HFFc6 (cell line): ENCODE measurements at regions not wholly inside any gene's neighbourhood (a gene's known extent, or its start where the extent isn't known, plus 50 kb on each side); places are given as distances from the start of the nearest gene placed in this dataset.

Source experiments
- DNase-seq: peaks from one replicate; pipeline ENCODE4 v3.0.0-alpha.2; 2018
- H3K27ac Mint-ChIP-seq: 2 replicates; pipeline ENCODE4 v1.8.0; 2020; ENCODE audit warnings: mild to moderate bottlenecking, mixed read lengths
- H3K27me3 Mint-ChIP-seq: 2 replicates; pipeline ENCODE4 v1.8.0; 2021; ENCODE audit warnings: mild to moderate bottlenecking, moderate library complexity, mixed read lengths; ENCODE audit not compliant: insufficient read depth
- H3K36me3 Mint-ChIP-seq: 2 replicates; pipeline ENCODE4 v1.8.0; 2021; ENCODE audit warnings: low read depth, mixed read lengths
- H3K4me1 Mint-ChIP-seq: 2 replicates; pipeline ENCODE4 v1.8.0; 2020; ENCODE audit warnings: low read depth, mixed read lengths
- H3K4me3 Mint-ChIP-seq: 2 replicates; pipeline ENCODE4 v1.8.0; 2020; ENCODE audit warnings: mild to moderate bottlenecking, moderate library complexity, mixed read lengths
- H3K9me3 Mint-ChIP-seq: 2 replicates; pipeline ENCODE4 v1.8.0; 2020; ENCODE audit warnings: mild to moderate bottlenecking, mixed read lengths
- CTCF ChIP-seq: fragments of 200-600 bp; sonication (generic); IDR thresholded peaks from 2 replicates; pipeline ENCODE4 v1.5.0; 2021; ENCODE audit warnings: antibody characterized with exemption, mild to moderate bottlenecking

- DNase-seq = no peak
- Mint-ChIP-seq H3K27me3 (peaks cover 4% of the 10 kb centered on the region; the same call in 1 of the 2 replicates), H3K9me3 (no peaks in the 10 kb centered on the region), H3K36me3 (no peaks in the 10 kb centered on the region), H3K27ac (no peak overlapping the region), H3K4me3 (no peak overlapping the region), H3K4me1 (no peaks in the 10 kb centered on the region)
- no peak for TF ChIP-seq CTCF
Observed at GRCh38 chr10:58086144-58086762, 181.4 kb downstream of the IPMK start.

GRCh38 chr10:58082248-58082647 is 185.4 kb downstream of the IPMK start:
- Mint-ChIP-seq H3K4me1 (no peaks in the 10 kb centered on the region), H3K4me3 (no peak overlapping the region), H3K27ac (no peak overlapping the region), H3K36me3 (no peaks in the 10 kb centered on the region), H3K27me3 (peaks cover 5% of the 10 kb centered on the region), H3K9me3 (no peaks in the 10 kb centered on the region)
- no peak for TF ChIP-seq CTCF
- DNase-seq = no peak

GRCh38 chr10:58081353-58081752 is 186.3 kb downstream of the IPMK start:
- no peak for TF ChIP-seq CTCF
- no peak overlapping the region for H3K27ac Mint-ChIP-seq
- H3K36me3 Mint-ChIP-seq = no peaks in the 10 kb centered on the region
- H3K9me3 Mint-ChIP-seq = no peaks in the 10 kb centered on the region
- peaks cover 5% of the 10 kb centered on the region for H3K27me3 Mint-ChIP-seq
- H3K4me3 Mint-ChIP-seq = no peak overlapping the region
- DNase-seq = no peak
- H3K4me1 Mint-ChIP-seq = no peaks in the 10 kb centered on the region

GRCh38 chr10:58079461-58079860 is 188.2 kb downstream of the IPMK start:
- Mint-ChIP-seq H3K27ac (no peak overlapping the region), H3K4me1 (no peaks in the 10 kb centered on the region), H3K36me3 (no peaks in the 10 kb centered on the region), H3K4me3 (no peak overlapping the region), H3K27me3 (peaks cover 3% of the 10 kb centered on the region), H3K9me3 (no peaks in the 10 kb centered on the region)
- no peak for DNase-seq
- no peak for TF ChIP-seq CTCF

- DNase-seq = no peak
- Mint-ChIP-seq H3K9me3 (no peaks in the 10 kb centered on the region), H3K4me1 (no peaks in the 10 kb centered on the region), H3K36me3 (no peaks in the 10 kb centered on the region), H3K4me3 (no peak overlapping the region), H3K27me3 (peaks cover 17% of the 10 kb centered on the region), H3K27ac (no peak overlapping the region)
- TF ChIP-seq CTCF = no peak
Observed at GRCh38 chr10:58072634-58073033, 195.1 kb downstream of the IPMK start.

GRCh38 chr10:58070956-58071355 is 196.7 kb downstream of the IPMK start:
- Mint-ChIP-seq H3K4me1 (no peaks in the 10 kb centered on the region), H3K4me3 (no peak overlapping the region)

More at GRCh38 chr10:58070956-58071355, 196.7 kb downstream of the IPMK start:
- no peaks in the 10 kb centered on the region for H3K36me3 Mint-ChIP-seq
- H3K9me3 Mint-ChIP-seq = no peaks in the 10 kb centered on the region
- no peak for DNase-seq
- H3K27ac Mint-ChIP-seq = no peak overlapping the region
- peaks cover 23% of the 10 kb centered on the region for H3K27me3 Mint-ChIP-seq
- no peak for TF ChIP-seq CTCF
